CD14-positive monocyte (primary cell): ENCODE measurements at regions not wholly inside any gene's neighbourhood (a gene's known extent, or its start where the extent isn't known, plus 50 kb on each side); places are given as distances from the start of the nearest gene placed in this dataset.

Source experiments
- DNase-seq, 3 donors: peaks; one replicate each; pipeline ENCODE4 v3.0.0-alpha.2; 2011 to 2022
- H2AFZ ChIP-seq: 2 replicates; pipeline ENCODE4 v1.6.0; 2012; ENCODE audit warnings: mild to moderate bottlenecking, low read depth, low read length, inconsistent platforms; ENCODE audit not compliant: insufficient read depth, poor library complexity, severe bottlenecking
- H3K27ac ChIP-seq, 2 donors: 1 replicate in 1 of 2; 2 replicates in 1 of 2; pipeline ENCODE4 v1.5.1; 2012 to 2013; ENCODE audit warnings: low read length in 2 of 2, control low read depth in 1 of 2, inconsistent platforms in 1 of 2, low read depth in 1 of 2, mild to moderate bottlenecking in 1 of 2
- H3K27me3 ChIP-seq, 2 donors: one replicate each; pipeline versions ENCODE4 v1.6.0 to v1.6.1; 2011 to 2013; ENCODE audit warnings: low read length in 2 of 2; ENCODE audit not compliant: control insufficient read depth in 2 of 2, insufficient read depth in 2 of 2
- H3K36me3 ChIP-seq, 2 donors: replicated peaks in 1 of 2; 1 replicate in 1 of 2; 2 replicates in 1 of 2; pipeline versions ENCODE4 v1.5.1 to v1.6.1; 2012 to 2013; ENCODE audit warnings: low read length in 2 of 2, control low read depth in 1 of 2, inconsistent platforms in 1 of 2, mild to moderate bottlenecking in 1 of 2; ENCODE audit not compliant: insufficient read depth in 2 of 2, control insufficient read depth in 1 of 2
- H3K4me1 ChIP-seq, 2 donors: 1 replicate in 1 of 2; 2 replicates in 1 of 2; pipeline versions ENCODE4 v1.5.1 to v1.6.1; 2012 to 2013; ENCODE audit warnings: low read length in 2 of 2, control low read depth in 1 of 2, inconsistent platforms in 1 of 2, mild to moderate bottlenecking in 1 of 2, moderate library complexity in 1 of 2; ENCODE audit not compliant: insufficient read depth in 2 of 2, control insufficient read depth in 1 of 2
- H3K4me2 ChIP-seq: replicated peaks from 2 replicates; pipeline ENCODE3; 2012; ENCODE audit warnings: low read length, moderate library complexity, mild to moderate bottlenecking; ENCODE audit not compliant: poor library complexity, severe bottlenecking; ENCODE audit errors: extremely low read depth
- H3K4me3 ChIP-seq, 3 experiments: fragments of 200-600 bp in 1 of 3; sonication (generic) in 1 of 3; replicated peaks in 1 of 3; 1 replicate in 2 of 3; 2 replicates in 1 of 3; pipeline ENCODE4 v1.5.1; 2011 to 2013; ENCODE audit warnings: low read length in 3 of 3, mild to moderate bottlenecking in 3 of 3, control low read depth in 2 of 3, low read depth in 2 of 3, inconsistent platforms in 1 of 3, moderate library complexity in 1 of 3
- H3K79me2 ChIP-seq: 2 replicates; pipeline ENCODE4 v1.6.0; 2012; ENCODE audit warnings: mild to moderate bottlenecking, control low read depth, inconsistent platforms, low read length, moderate library complexity; ENCODE audit not compliant: insufficient read depth
- H3K9ac ChIP-seq: 2 replicates; pipeline ENCODE4 v1.6.0; 2017; ENCODE audit warnings: low read length, mild to moderate bottlenecking; ENCODE audit not compliant: insufficient read depth, poor library complexity, severe bottlenecking
- H3K9me3 ChIP-seq, 2 donors: replicated peaks in 1 of 2; 1 replicate in 1 of 2; 2 replicates in 1 of 2; pipeline versions ENCODE4 v1.5.1 to v1.6.1; 2012 to 2013; ENCODE audit warnings: low read length in 2 of 2, control low read depth in 1 of 2; ENCODE audit not compliant: control insufficient read depth in 1 of 2, insufficient read depth in 1 of 2
- H4K20me1 ChIP-seq: 2 replicates; pipeline ENCODE4 v1.6.0; 2012; ENCODE audit warnings: mild to moderate bottlenecking, low read length, control low read depth, moderate library complexity; ENCODE audit not compliant: insufficient read depth
- H3K27ac Mint-ChIP-seq, 7 donors: one replicate each; pipeline ENCODE4 v1.8.0; 2020; ENCODE audit warnings: mild to moderate bottlenecking in 7 of 7, mixed read lengths in 7 of 7, moderate library complexity in 6 of 7, inconsistent platforms in 2 of 7
- H3K27me3 Mint-ChIP-seq, 3 donors: one replicate each; pipeline ENCODE4 v1.8.0; 2021 to 2022; ENCODE audit warnings: low read depth in 3 of 3, mild to moderate bottlenecking in 3 of 3, mixed read lengths in 3 of 3, moderate library complexity in 3 of 3, inconsistent platforms in 1 of 3
- H3K36me3 Mint-ChIP-seq, 2 donors: one replicate each; pipeline ENCODE4 v1.8.0; 2020; ENCODE audit warnings: mixed read lengths in 2 of 2, inconsistent platforms in 1 of 2, mild to moderate bottlenecking in 1 of 2
- H3K4me1 Mint-ChIP-seq: one replicate; pipeline ENCODE4 v1.8.0; 2020; ENCODE audit warnings: mild to moderate bottlenecking, mixed read lengths
- H3K4me3 Mint-ChIP-seq, 2 donors: one replicate each; pipeline ENCODE4 v1.8.0; 2020; ENCODE audit warnings: mild to moderate bottlenecking in 2 of 2, mixed read lengths in 2 of 2, moderate library complexity in 1 of 2
- H3K9me3 Mint-ChIP-seq, 7 donors: one replicate each; pipeline ENCODE4 v1.8.0; 2020 to 2022; ENCODE audit warnings: mixed read lengths in 7 of 7, mild to moderate bottlenecking in 6 of 7, moderate library complexity in 6 of 7, inconsistent platforms in 2 of 7
- WGBS: methylation state at CpG from one replicate; pipeline ENCODE4 v1.1.5; 2013; ENCODE audit warnings: missing lambda C conversion rate; ENCODE audit not compliant: insufficient coverage; 5-methylcytosine and 5-hydroxymethylcytosine counted together
- intact Hi-C, 2 donors: fragments of 100-400 bp; cut with micrococcal nuclease; formaldehyde crosslinking; loops; one replicate each; pipeline versions ENCODE4 v1.15.0 to v1.15.1; 2023
- TF ChIP-seq, protein P1 (sequence below): fragments of 200-600 bp; IDR thresholded peaks from one replicate; pipeline ENCODE4 v1.8.0; 2022; ENCODE audit warnings: antibody characterized with exemption, mild to moderate bottlenecking

DNA sequence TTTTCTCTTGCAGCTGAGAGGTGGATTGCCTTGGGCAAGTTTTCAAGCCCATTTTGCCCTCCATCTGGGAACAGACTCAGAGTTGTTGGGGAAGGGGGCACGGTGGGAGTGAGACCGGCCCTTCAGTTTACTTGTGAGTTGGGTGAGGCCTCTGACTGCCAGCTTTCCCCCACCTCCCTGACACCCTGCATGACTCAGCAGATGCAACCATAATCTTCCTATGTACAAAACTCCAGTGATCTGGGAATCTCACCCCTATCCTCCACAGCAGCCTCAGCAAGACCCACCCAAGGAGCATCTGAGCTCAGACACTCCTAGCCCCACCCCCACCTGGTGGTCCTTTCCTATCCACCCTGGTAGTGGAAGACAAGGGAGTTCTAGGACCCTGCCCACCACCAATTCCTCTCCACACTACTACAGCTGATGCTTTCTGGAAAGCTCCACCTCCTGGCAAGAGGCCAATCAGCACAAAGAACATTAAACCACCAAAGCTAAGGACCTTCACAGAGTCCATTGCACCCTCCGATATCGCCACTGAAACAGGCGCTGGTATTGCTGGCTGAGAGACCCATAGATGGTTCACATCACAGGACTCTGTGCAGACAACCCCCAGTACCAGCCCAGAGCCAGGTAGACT is 99.4 kb upstream of the STK26 start:
- TF ChIP-seq, protein P1, sequence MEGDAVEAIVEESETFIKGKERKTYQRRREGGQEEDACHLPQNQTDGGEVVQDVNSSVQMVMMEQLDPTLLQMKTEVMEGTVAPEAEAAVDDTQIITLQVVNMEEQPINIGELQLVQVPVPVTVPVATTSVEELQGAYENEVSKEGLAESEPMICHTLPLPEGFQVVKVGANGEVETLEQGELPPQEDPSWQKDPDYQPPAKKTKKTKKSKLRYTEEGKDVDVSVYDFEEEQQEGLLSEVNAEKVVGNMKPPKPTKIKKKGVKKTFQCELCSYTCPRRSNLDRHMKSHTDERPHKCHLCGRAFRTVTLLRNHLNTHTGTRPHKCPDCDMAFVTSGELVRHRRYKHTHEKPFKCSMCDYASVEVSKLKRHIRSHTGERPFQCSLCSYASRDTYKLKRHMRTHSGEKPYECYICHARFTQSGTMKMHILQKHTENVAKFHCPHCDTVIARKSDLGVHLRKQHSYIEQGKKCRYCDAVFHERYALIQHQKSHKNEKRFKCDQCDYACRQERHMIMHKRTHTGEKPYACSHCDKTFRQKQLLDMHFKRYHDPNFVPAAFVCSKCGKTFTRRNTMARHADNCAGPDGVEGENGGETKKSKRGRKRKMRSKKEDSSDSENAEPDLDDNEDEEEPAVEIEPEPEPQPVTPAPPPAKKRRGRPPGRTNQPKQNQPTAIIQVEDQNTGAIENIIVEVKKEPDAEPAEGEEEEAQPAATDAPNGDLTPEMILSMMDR: no peak
- H3K36me3 Mint-ChIP-seq: no peaks in the 10 kb centered on the region
- no peak overlapping the region for H3K27ac Mint-ChIP-seq
- no peaks in the 10 kb centered on the region for H3K36me3 ChIP-seq
- H3K4me1 Mint-ChIP-seq: peaks cover 5% of the 10 kb centered on the region
- H3K4me3 ChIP-seq: no peak overlapping the region
- peaks cover 0 to 21% of the 10 kb centered on the region in 2 donors for H3K27me3 ChIP-seq
- no peaks in the 10 kb centered on the region for H3K4me1 ChIP-seq
- peaks cover 0 to 37% (median 2%) of the 10 kb centered on the region in 3 donors for H3K27me3 Mint-ChIP-seq
- intact Hi-C loops: no loop called here
- H3K4me3 Mint-ChIP-seq: no peak overlapping the region
- no peak overlapping the region for H3K27ac ChIP-seq
- no peaks in the 10 kb centered on the region for H3K9me3 ChIP-seq
- no peak overlapping the region for H3K4me2 ChIP-seq
- H4K20me1 ChIP-seq: no peaks in the 10 kb centered on the region
- no CpG with 5 or more reads among the region's 5 CpGs for WGBS
- DNase-seq: no peak
- H3K9me3 Mint-ChIP-seq: peaks cover 0 to 13% (median 5%) of the 10 kb centered on the region in 7 donors
- H3K9ac ChIP-seq: no peak overlapping the region
- H2AFZ ChIP-seq: no peak overlapping the region
- no peaks in the 10 kb centered on the region for H3K79me2 ChIP-seq

DNA sequence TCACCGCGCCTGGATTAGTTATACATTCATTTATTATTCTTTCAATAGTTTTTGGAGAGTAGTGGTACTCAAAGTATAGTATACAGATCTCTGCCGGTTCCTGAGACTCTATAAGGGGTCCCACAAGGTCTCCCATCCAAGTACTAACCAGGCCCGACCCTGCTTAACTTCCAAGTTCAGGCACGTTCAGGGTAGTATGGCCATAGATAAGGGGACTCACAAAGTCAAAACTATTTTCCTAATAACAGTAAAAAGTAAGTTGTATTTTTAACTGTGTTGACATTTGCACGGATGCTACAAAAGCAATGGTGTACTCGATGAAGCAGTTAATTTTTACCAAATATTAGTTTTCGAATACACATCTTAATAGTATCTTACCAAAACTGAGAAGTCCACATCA is 84.4 kb upstream of the STK26 start:
- no peak overlapping the region for H3K4me3 Mint-ChIP-seq
- Histone ChIP-seq H3K4me3 (no peak overlapping the region), H3K9me3 (no peaks in the 10 kb centered on the region), H3K9ac (no peak overlapping the region), H3K79me2 (no peaks in the 10 kb centered on the region), H3K4me1 (no peaks in the 10 kb centered on the region), H3K27ac (no peak overlapping the region), H2AFZ (no peak overlapping the region), H3K36me3 (no peaks in the 10 kb centered on the region), H3K4me2 (no peak overlapping the region), H4K20me1 (no peaks in the 10 kb centered on the region), H3K27me3 (peaks cover 0 to 31% of the 10 kb centered on the region in 2 donors)
- no peaks in the 10 kb centered on the region for H3K36me3 Mint-ChIP-seq
- TF ChIP-seq, protein P1: no peak
- H3K9me3 Mint-ChIP-seq: peaks cover 0 to 3% (median 0%) of the 10 kb centered on the region in 7 donors
- H3K27me3 Mint-ChIP-seq: peaks cover 0 to 19% (median 0%) of the 10 kb centered on the region in 3 donors
- intact Hi-C loops: no loop called here
- H3K27ac Mint-ChIP-seq: no peak overlapping the region
- H3K4me1 Mint-ChIP-seq: no peaks in the 10 kb centered on the region
- WGBS: no CpG with 5 or more reads among the region's 8 CpGs
- DNase-seq: no peak
